Cardiac muscle cell (in vitro differentiated cells and primary cell): ENCODE measurements at regions not wholly inside any gene's neighbourhood (a gene's known extent, or its start where the extent isn't known, plus 50 kb on each side); places are given as distances from the start of the nearest gene placed in this dataset.

ENCODE experiments used
- DNase-seq, 2 donors: peaks; one replicate each; pipeline versions ENCODE4 v3.0.0 to v3.0.0-alpha.2; 2010 to 2017; ENCODE audit warnings: low read depth in 1 of 2, low spot score in 1 of 2
- H3K27ac ChIP-seq: fragments of 200-600 bp; sonication (generic); 2 replicates; pipeline ENCODE4 v1.5.1; 2016
- H3K27me3 ChIP-seq: fragments of 200-600 bp; sonication (generic); 2 replicates; pipeline ENCODE4 v1.6.0; 2016; ENCODE audit warnings: control low read depth
- H3K36me3 ChIP-seq: fragments of 200-600 bp; sonication (generic); 2 replicates; pipeline ENCODE4 v1.5.1; 2016; ENCODE audit warnings: control low read depth
- H3K4me1 ChIP-seq: fragments of 200-600 bp; sonication (generic); 2 replicates; pipeline ENCODE4 v1.8.1; 2017; ENCODE audit warnings: low read depth, mild to moderate bottlenecking, mixed run types
- H3K4me3 ChIP-seq: fragments of 200-600 bp; sonication (generic); 2 replicates; pipeline ENCODE4 v1.5.1; 2016; ENCODE audit warnings: mild to moderate bottlenecking
- H3K9me3 ChIP-seq: fragments of 200-600 bp; sonication (generic); 2 replicates; pipeline ENCODE4 v1.5.1; 2017; ENCODE audit warnings: low read depth, mild to moderate bottlenecking, control low read depth
- TF ChIP-seq, protein P1 (sequence below): IDR thresholded peaks from 2 replicates; pipeline ENCODE4 v1.5.1; 2012; ENCODE audit warnings: low read depth, mild to moderate bottlenecking, low read length

DNA sequence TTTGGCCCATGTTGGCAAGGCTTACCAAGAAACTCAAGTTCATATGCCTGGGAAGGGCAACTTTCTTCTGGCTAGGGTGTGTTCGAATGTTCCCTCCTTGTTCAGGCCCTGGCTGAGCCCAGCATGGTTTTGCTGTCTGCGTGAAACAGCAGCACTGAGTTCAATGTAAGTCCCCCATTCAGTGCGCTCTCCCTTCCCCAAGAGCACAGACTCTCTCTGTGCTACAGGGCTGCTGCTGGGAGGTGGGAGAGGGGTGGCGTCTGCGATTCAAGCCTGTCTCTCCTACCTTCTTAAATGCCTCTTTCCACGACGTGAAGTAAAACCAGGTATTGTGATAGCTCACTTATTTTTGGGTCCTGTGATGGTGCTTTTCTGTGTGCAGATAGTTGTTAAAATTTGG lies 289.3 kb upstream of the GOLIM4 start:
- H3K27ac ChIP-seq = no peak overlapping the region
- DNase-seq = no peak
- H3K36me3 ChIP-seq = no peaks in the 10 kb centered on the region
- no peaks in the 10 kb centered on the region for H3K27me3 ChIP-seq
- no peaks in the 10 kb centered on the region for H3K9me3 ChIP-seq
- no peak overlapping the region for H3K4me3 ChIP-seq
- TF ChIP-seq, protein P1, sequence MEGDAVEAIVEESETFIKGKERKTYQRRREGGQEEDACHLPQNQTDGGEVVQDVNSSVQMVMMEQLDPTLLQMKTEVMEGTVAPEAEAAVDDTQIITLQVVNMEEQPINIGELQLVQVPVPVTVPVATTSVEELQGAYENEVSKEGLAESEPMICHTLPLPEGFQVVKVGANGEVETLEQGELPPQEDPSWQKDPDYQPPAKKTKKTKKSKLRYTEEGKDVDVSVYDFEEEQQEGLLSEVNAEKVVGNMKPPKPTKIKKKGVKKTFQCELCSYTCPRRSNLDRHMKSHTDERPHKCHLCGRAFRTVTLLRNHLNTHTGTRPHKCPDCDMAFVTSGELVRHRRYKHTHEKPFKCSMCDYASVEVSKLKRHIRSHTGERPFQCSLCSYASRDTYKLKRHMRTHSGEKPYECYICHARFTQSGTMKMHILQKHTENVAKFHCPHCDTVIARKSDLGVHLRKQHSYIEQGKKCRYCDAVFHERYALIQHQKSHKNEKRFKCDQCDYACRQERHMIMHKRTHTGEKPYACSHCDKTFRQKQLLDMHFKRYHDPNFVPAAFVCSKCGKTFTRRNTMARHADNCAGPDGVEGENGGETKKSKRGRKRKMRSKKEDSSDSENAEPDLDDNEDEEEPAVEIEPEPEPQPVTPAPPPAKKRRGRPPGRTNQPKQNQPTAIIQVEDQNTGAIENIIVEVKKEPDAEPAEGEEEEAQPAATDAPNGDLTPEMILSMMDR = no peak
- no peaks in the 10 kb centered on the region for H3K4me1 ChIP-seq

DNA sequence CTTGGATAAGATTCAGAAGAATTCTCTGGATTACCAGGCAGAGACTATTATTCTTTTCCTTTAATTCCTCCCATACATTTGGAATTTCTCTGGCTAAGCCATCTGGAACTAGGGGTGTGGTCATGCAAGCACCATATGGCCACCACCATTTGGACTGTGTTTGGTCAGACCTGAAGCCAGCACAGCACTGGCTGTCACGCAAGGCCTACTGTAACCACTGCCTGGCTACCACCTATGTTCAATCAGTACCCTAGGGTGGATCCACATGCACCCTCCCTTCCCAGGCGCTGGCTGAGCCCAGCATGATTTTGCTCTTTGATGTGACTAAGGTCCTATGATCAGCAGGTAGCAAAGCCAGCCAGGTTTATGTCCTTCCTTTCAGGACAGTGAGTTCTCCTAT lies 287.8 kb upstream of the GOLIM4 start:
- Histone ChIP-seq H3K9me3 (no peaks in the 10 kb centered on the region), H3K4me3 (no peak overlapping the region)
- TF ChIP-seq, protein P1 = no peak

DNA sequence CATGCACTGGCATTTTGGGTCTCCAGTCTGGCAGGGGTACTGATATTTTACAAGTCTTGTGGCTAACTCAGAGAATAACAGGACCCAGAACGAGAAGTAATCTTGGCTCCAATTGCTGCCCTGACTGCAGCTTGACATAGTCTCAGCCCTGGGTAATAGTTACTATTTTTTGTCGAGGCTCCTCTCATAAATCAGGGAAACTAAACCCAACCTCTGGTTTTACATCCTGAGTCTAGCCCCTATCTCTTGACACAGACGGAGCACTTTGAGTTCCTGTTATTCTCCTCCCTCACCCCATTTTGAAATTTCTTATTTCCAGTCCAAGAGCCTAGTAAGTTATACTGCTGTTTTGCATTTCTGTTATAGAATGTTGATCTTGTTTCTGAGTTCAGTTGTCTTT lies 276.1 kb upstream of the GOLIM4 start:
- Histone ChIP-seq H3K27me3 (no peaks in the 10 kb centered on the region), H3K4me3 (no peak overlapping the region), H3K36me3 (no peaks in the 10 kb centered on the region), H3K4me1 (no peaks in the 10 kb centered on the region), H3K9me3 (no peaks in the 10 kb centered on the region), H3K27ac (no peak overlapping the region)
- DNase-seq = no peak
- TF ChIP-seq, protein P1 = no peak

More for the DNA sequence above, 287.8 kb upstream of the GOLIM4 start:
- Histone ChIP-seq H3K36me3 (no peaks in the 10 kb centered on the region), H3K27ac (no peak overlapping the region), H3K27me3 (no peaks in the 10 kb centered on the region), H3K4me1 (no peaks in the 10 kb centered on the region)
- no peak for DNase-seq

DNA sequence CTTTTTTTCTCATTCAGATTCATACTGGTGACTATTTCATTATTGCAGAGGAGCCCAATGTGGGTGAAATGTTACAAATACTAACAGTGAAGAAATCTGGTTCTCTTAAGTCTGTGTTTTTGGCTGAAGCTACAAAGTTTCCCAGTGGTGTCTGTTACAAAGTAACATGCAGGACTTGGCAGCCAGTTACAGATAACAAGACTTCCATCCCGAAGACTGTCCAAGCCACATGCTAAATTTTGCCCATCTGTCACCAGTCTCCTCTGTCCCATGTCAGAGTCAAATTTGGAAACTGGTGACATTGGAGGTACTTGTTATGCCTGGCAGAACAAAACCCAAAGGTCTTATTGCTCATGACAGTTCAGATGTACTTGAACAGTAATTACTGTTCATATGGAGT lies 269.2 kb upstream of the GOLIM4 start:
- peak overlapping the region; percentile 68 for H3K27ac ChIP-seq
- peaks cover 15% of the 10 kb centered on the region for H3K4me1 ChIP-seq
- no peaks in the 10 kb centered on the region for H3K36me3 ChIP-seq
- H3K4me3 ChIP-seq = no peak overlapping the region
- H3K9me3 ChIP-seq = no peaks in the 10 kb centered on the region
- TF ChIP-seq, protein P1 = no peak
- peak in 1 of 2 donors; percentile 19 for DNase-seq
- no peaks in the 10 kb centered on the region for H3K27me3 ChIP-seq

DNA sequence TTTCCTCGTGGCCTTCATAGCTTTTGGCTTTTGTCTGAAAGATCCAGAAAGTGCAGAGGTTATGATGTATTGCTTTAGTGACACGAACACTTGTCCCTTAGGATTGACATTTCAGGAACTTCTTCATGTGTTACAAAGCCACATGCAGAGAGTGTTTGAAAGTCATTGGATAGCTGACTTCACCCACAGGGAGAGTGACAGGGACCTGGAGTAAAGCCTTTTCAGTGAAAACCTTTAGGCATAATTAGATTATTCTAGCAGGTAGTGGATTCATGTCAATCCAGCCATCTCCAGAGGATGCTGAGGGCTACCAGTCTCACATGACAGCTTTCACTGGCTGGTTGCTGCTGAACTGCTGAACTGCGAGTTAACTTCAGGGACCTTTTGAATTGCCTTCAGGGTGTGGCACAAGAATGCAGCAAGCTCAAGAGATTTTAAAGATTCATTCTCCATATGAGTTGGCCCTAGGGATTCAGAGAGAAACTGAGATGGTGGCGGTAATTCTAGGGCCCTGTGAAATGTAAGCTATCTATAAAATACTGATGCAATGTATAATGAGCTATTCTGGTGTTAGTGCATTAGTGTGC lies 267.0 kb upstream of the GOLIM4 start:
- H3K36me3 ChIP-seq = no peaks in the 10 kb centered on the region
- H3K4me1 ChIP-seq = peaks cover 15% of the 10 kb centered on the region
- TF ChIP-seq, protein P1 = no peak
- H3K27ac ChIP-seq = peak overlapping the region; percentile 5
- H3K4me3 ChIP-seq = no peak overlapping the region
- H3K27me3 ChIP-seq = no peaks in the 10 kb centered on the region
- H3K9me3 ChIP-seq = no peaks in the 10 kb centered on the region
- no peak for DNase-seq

DNA sequence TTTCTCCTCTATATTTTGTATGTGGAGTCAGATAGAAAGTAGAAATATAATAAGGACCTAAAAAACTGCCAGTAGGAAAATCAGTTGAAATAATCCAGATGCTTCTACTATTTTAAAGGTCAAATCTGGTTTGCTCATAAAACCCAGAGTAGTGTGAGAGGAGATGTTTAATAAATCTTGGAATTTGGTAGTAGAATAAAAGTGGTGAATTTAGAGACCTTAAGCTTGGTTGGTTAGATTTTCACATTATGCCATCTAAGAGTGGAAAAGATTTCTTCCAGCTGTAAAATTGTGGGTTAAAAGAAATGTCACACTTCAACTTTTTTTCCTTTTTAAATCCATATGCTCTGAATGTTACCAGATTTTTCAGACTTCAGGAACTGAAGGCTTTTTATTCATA lies 266.4 kb upstream of the GOLIM4 start:
- peak overlapping the region; percentile 5 for H3K27ac ChIP-seq
- H3K4me1 ChIP-seq = peaks cover 15% of the 10 kb centered on the region
- TF ChIP-seq, protein P1 = no peak
- no peaks in the 10 kb centered on the region for H3K27me3 ChIP-seq
- no peaks in the 10 kb centered on the region for H3K9me3 ChIP-seq
- DNase-seq = no peak
- no peak overlapping the region for H3K4me3 ChIP-seq
- H3K36me3 ChIP-seq = no peaks in the 10 kb centered on the region
